ENCODE measurements at regions not wholly inside any gene's neighbourhood (a gene's known extent, or its start where the extent isn't known, plus 50 kb on each side); places are given as distances from the start of the nearest gene placed in this dataset.
"Not testable (repeated sequence)": the region's sequence is repeated elsewhere in the genome, so short reads cannot be mapped to it uniquely, and the experiment has no call there.

- DNase-seq, result not testable (repeated sequence)
Observed at GRCh38 chr2:111544006-111544405, 340.0 kb downstream of the ANAPC1 start.

GRCh38 chr2:111545723-111546431 lies 338.1 kb downstream of the ANAPC1 start:
- not testable (repeated sequence) for DNase-seq

GRCh38 chr2:111546578-111546977 lies 337.4 kb downstream of the ANAPC1 start:
- DNase-seq, result not testable (repeated sequence)

- DNase-seq, result not testable (repeated sequence)
Observed at GRCh38 chr2:111549174-111549573, 334.8 kb downstream of the ANAPC1 start.

- not testable (repeated sequence) for DNase-seq
Observed at GRCh38 chr2:111551428-111551827, 332.6 kb downstream of the ANAPC1 start.

GRCh38 chr2:111552625-111553024 lies 331.4 kb downstream of the ANAPC1 start:
- DNase-seq, result not testable (repeated sequence)

- DNase-seq, result not testable (repeated sequence)
Observed at GRCh38 chr2:111559301-111559700, 324.7 kb downstream of the ANAPC1 start.

- not testable (repeated sequence) for DNase-seq
Observed at GRCh38 chr2:111559814-111560213, 324.2 kb downstream of the ANAPC1 start.

- DNase-seq, result not testable (repeated sequence)
Observed at GRCh38 chr2:111566068-111566467, 317.9 kb downstream of the ANAPC1 start.

- DNase-seq, result not testable (repeated sequence)
Observed at GRCh38 chr2:111567233-111567632, 316.8 kb downstream of the ANAPC1 start.

GRCh38 chr2:111569356-111570199 lies 314.4 kb downstream of the ANAPC1 start:
- not testable (repeated sequence) for DNase-seq

GRCh38 chr2:111570300-111571114 lies 313.5 kb downstream of the ANAPC1 start:
- not testable (repeated sequence) for DNase-seq

GRCh38 chr2:111574803-111575202 lies 309.2 kb downstream of the ANAPC1 start:
- not testable (repeated sequence) for DNase-seq

- not testable (repeated sequence) for DNase-seq
Observed at GRCh38 chr2:111577154-111577885, 306.7 kb downstream of the ANAPC1 start.

- not testable (repeated sequence) for DNase-seq
Observed at GRCh38 chr2:111579500-111580134, 304.4 kb downstream of the ANAPC1 start.

GRCh38 chr2:111580616-111581015 lies 303.4 kb downstream of the ANAPC1 start:
- not testable (repeated sequence) for DNase-seq

- DNase-seq, result not testable (repeated sequence)
Observed at GRCh38 chr2:111582090-111582489, 301.9 kb downstream of the ANAPC1 start.

- not testable (repeated sequence) for DNase-seq
Observed at GRCh38 chr2:111583480-111583879, 300.5 kb downstream of the ANAPC1 start.

GRCh38 chr2:111584540-111584939 lies 299.5 kb downstream of the ANAPC1 start:
- not testable (repeated sequence) for DNase-seq

- DNase-seq, result not testable (repeated sequence)
Observed at GRCh38 chr2:111584950-111585349, 299.0 kb downstream of the ANAPC1 start.

GRCh38 chr2:111586014-111586413 lies 298.0 kb downstream of the ANAPC1 start:
- DNase-seq, result not testable (repeated sequence)
